ENCODE measurements at regions not wholly inside any gene's neighbourhood (a gene's known extent, or its start where the extent isn't known, plus 50 kb on each side); places are given as distances from the start of the nearest gene placed in this dataset.

DNA sequence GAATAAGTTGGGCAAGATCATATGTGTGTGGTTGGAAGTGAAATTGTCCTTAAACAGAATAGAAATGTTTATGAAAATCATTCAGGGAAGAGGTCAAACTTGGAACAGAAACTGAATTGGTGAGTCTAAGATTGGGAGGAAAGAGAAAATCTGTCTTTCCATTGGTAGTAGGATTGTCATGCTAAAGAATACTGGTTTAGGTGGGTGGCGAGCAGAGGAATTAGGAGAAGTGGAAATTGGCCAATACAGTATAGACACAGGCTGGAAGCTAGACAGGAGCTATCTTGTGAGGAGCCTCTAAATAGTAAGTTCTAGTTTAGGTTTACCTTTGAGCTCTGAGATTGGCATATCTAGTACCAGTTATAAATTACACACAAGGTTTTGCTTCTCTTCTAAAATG, 80.9 kb upstream of the KYNU start:
- TF ChIP-seq, protein P1, sequence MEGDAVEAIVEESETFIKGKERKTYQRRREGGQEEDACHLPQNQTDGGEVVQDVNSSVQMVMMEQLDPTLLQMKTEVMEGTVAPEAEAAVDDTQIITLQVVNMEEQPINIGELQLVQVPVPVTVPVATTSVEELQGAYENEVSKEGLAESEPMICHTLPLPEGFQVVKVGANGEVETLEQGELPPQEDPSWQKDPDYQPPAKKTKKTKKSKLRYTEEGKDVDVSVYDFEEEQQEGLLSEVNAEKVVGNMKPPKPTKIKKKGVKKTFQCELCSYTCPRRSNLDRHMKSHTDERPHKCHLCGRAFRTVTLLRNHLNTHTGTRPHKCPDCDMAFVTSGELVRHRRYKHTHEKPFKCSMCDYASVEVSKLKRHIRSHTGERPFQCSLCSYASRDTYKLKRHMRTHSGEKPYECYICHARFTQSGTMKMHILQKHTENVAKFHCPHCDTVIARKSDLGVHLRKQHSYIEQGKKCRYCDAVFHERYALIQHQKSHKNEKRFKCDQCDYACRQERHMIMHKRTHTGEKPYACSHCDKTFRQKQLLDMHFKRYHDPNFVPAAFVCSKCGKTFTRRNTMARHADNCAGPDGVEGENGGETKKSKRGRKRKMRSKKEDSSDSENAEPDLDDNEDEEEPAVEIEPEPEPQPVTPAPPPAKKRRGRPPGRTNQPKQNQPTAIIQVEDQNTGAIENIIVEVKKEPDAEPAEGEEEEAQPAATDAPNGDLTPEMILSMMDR (IDR thresholded peaks at IDR 0.05) = no peak
- TF ChIP-seq POLR2A (IDR thresholded peaks at IDR 0.05) (no peak), POLR2AphosphoS5 (IDR thresholded peaks at IDR 0.05) (no peak), EP300 (IDR thresholded peaks at IDR 0.05) (no peak)

All from upper lobe of left lung (tissue), 4 donors.